H9 (cell line): ENCODE measurements at regions not wholly inside any gene's neighbourhood (a gene's known extent, or its start where the extent isn't known, plus 50 kb on each side); places are given as distances from the start of the nearest gene placed in this dataset.

Experiments
- DNase-seq: peaks from one replicate; pipeline ENCODE4 v3.0.0-alpha.2; 2017
- H2AFZ ChIP-seq: one replicate; pipeline ENCODE4 v1.6.1; 2013; ENCODE audit warnings: mild to moderate bottlenecking, low read length, control low read depth, moderate library complexity
- H2AK5ac ChIP-seq: 2 replicates; pipeline ENCODE4 v1.6.1; 2013; ENCODE audit warnings: low read length, control low read depth, mixed read lengths; ENCODE audit not compliant: insufficient read length
- H2BK120ac ChIP-seq: one replicate; pipeline ENCODE4 v1.6.1; 2013; ENCODE audit warnings: low read depth, mild to moderate bottlenecking, low read length, control low read depth, inconsistent platforms; ENCODE audit not compliant: poor library complexity, severe bottlenecking
- H2BK12ac ChIP-seq: 2 replicates; pipeline ENCODE4 v1.6.1; 2013; ENCODE audit warnings: low read length, control low read depth, mixed read lengths, low read depth; ENCODE audit not compliant: insufficient read length
- H2BK15ac ChIP-seq: 2 replicates; pipeline ENCODE4 v1.6.1; 2013; ENCODE audit warnings: low read depth, low read length, control low read depth
- H2BK20ac ChIP-seq: one replicate; pipeline ENCODE4 v1.6.1; 2013; ENCODE audit warnings: low read depth, mild to moderate bottlenecking, low read length, control low read depth, inconsistent platforms; ENCODE audit not compliant: poor library complexity, severe bottlenecking
- H2BK5ac ChIP-seq: 2 replicates; pipeline ENCODE4 v1.6.1; 2013; ENCODE audit warnings: low read length, control low read depth, mixed read lengths; ENCODE audit not compliant: insufficient read length
- H3K14ac ChIP-seq: 2 replicates; pipeline ENCODE4 v1.6.1; 2013; ENCODE audit warnings: low read length, control low read depth; ENCODE audit not compliant: insufficient read depth
- H3K18ac ChIP-seq: 2 replicates; pipeline ENCODE4 v1.6.1; 2013; ENCODE audit warnings: low read depth, mild to moderate bottlenecking, mixed read lengths, low read length, control low read depth; ENCODE audit not compliant: insufficient read length
- H3K23ac ChIP-seq: 2 replicates; pipeline ENCODE4 v1.6.1; 2013; ENCODE audit warnings: low read length, control low read depth, mixed read lengths, low read depth; ENCODE audit not compliant: insufficient read length
- H3K23me2 ChIP-seq: 2 replicates; pipeline ENCODE4 v1.6.1; 2013; ENCODE audit warnings: low read depth, mild to moderate bottlenecking, mixed read lengths, low read length, control low read depth; ENCODE audit not compliant: insufficient read length, poor library complexity, severe bottlenecking
- H3K27ac ChIP-seq: 2 replicates; pipeline ENCODE4 v1.5.1; 2013; ENCODE audit warnings: low read length, control low read depth, mixed read lengths, low read depth; ENCODE audit not compliant: insufficient read length
- H3K27me3 ChIP-seq: 2 replicates; pipeline ENCODE4 v1.6.1; 2013; ENCODE audit warnings: low read length, control low read depth, inconsistent platforms; ENCODE audit not compliant: insufficient read depth
- H3K4ac ChIP-seq: 2 replicates; pipeline ENCODE4 v1.6.1; 2013; ENCODE audit warnings: low read depth, mild to moderate bottlenecking, control low read depth, inconsistent platforms, low read length, moderate library complexity
- H3K4me1 ChIP-seq: 2 replicates; pipeline ENCODE4 v1.6.1; 2013; ENCODE audit warnings: low read length, control low read depth, inconsistent platforms; ENCODE audit not compliant: insufficient read depth
- H3K4me2 ChIP-seq: 2 replicates; pipeline ENCODE4 v1.6.1; 2013; ENCODE audit warnings: low read length, control low read depth, mixed read lengths; ENCODE audit not compliant: insufficient read length, insufficient read depth
- H3K56ac ChIP-seq: 2 replicates; pipeline ENCODE4 v1.6.1; 2013; ENCODE audit warnings: low read depth, mild to moderate bottlenecking, mixed read lengths, low read length, control low read depth; ENCODE audit not compliant: insufficient read length
- H3K79me1 ChIP-seq: 2 replicates; pipeline ENCODE4 v1.6.1; 2013; ENCODE audit warnings: low read depth, mild to moderate bottlenecking, moderate library complexity, low read length, control low read depth, inconsistent platforms; ENCODE audit not compliant: insufficient read depth, poor library complexity, severe bottlenecking
- H3K79me2 ChIP-seq: 2 replicates; pipeline ENCODE4 v1.6.1; 2013; ENCODE audit warnings: low read length, control low read depth, inconsistent platforms; ENCODE audit not compliant: insufficient read depth
- H3K9ac ChIP-seq: 2 replicates; pipeline ENCODE4 v1.6.1; 2013; ENCODE audit warnings: low read length, control low read depth, mixed read lengths; ENCODE audit not compliant: insufficient read length; ENCODE audit errors: extremely low read depth
- H3K9me3 ChIP-seq: one replicate; pipeline ENCODE4 v1.6.1; 2013; ENCODE audit warnings: low read depth, low read length, inconsistent platforms; ENCODE audit not compliant: control insufficient read depth
- H3T11ph ChIP-seq: one replicate; pipeline ENCODE4 v1.6.1; 2013; ENCODE audit warnings: mild to moderate bottlenecking, low read length, control low read depth, inconsistent platforms
- H4K20me1 ChIP-seq: one replicate; pipeline ENCODE4 v1.6.1; 2013; ENCODE audit not compliant: control insufficient read depth, insufficient read length, insufficient read depth
- H4K5ac ChIP-seq: 2 replicates; pipeline ENCODE4 v1.6.1; 2013; ENCODE audit warnings: low read depth, mild to moderate bottlenecking, mixed read lengths, low read length, control low read depth; ENCODE audit not compliant: insufficient read length
- H4K8ac ChIP-seq: replicated peaks from 2 replicates; pipeline ENCODE4 v1.6.1; 2013; ENCODE audit warnings: low read length, control low read depth, mixed read lengths, low read depth; ENCODE audit not compliant: insufficient read length
- H4K91ac ChIP-seq: 2 replicates; pipeline ENCODE4 v1.6.1; 2013; ENCODE audit warnings: low read depth, mild to moderate bottlenecking, moderate library complexity, mixed read lengths, low read length, control low read depth; ENCODE audit not compliant: insufficient read length
- H3K27ac Mint-ChIP-seq, 3 experiments: 2 replicates in 2 of 3; 3 replicates in 1 of 3; pipeline ENCODE4 v1.8.0; 2020 to 2021; ENCODE audit warnings: mixed read lengths in 3 of 3, mild to moderate bottlenecking in 1 of 3, moderate library complexity in 1 of 3
- H3K27me3 Mint-ChIP-seq: 2 replicates; pipeline ENCODE4 v1.8.0; 2021; ENCODE audit warnings: low read depth, mild to moderate bottlenecking, moderate library complexity, mixed read lengths
- H3K36me3 Mint-ChIP-seq, 3 experiments: 2 replicates in 2 of 3; 3 replicates in 1 of 3; pipeline ENCODE4 v1.8.0; 2020 to 2021; ENCODE audit warnings: low read depth in 3 of 3, mixed read lengths in 3 of 3; ENCODE audit not compliant: insufficient read depth in 1 of 3
- H3K4me1 Mint-ChIP-seq, 2 experiments: 2 replicates each; pipeline ENCODE4 v1.8.0; 2020; ENCODE audit warnings: mixed read lengths in 2 of 2
- H3K4me3 Mint-ChIP-seq, 2 experiments: 2 replicates in 1 of 2; 3 replicates in 1 of 2; pipeline ENCODE4 v1.8.0; 2020 to 2021; ENCODE audit warnings: mild to moderate bottlenecking in 2 of 2, mixed read lengths in 2 of 2, moderate library complexity in 1 of 2
- H3K9me3 Mint-ChIP-seq, 2 experiments: 2 replicates in 1 of 2; 3 replicates in 1 of 2; pipeline ENCODE4 v1.8.0; 2020; ENCODE audit warnings: mild to moderate bottlenecking in 2 of 2, mixed read lengths in 2 of 2, moderate library complexity in 1 of 2
- CTCF ChIP-seq: fragments of 200-600 bp; sonication (generic); conservative IDR thresholded peaks from 3 replicates; pipeline ENCODE4 v1.8.0; 2021; ENCODE audit warnings: antibody characterized with exemption, mild to moderate bottlenecking

GRCh38 chr2:18645315-18645714 is 55.9 kb upstream of the NT5C1B start:
- H3K4me1 Mint-ChIP-seq, result peaks cover 24 to 29% of the 10 kb centered on the region in 2 experiments
- H3K79me2 ChIP-seq, result no peaks in the 10 kb centered on the region
- no peak for TF ChIP-seq CTCF

More at GRCh38 chr2:18645315-18645714, 55.9 kb upstream of the NT5C1B start:
- Histone ChIP-seq H3K9me3 (no peaks in the 10 kb centered on the region), H2BK15ac (no peak overlapping the region), H2BK20ac (no peak overlapping the region), H2AK5ac (no peak overlapping the region), H3K4me2 (no peak overlapping the region), H4K8ac (no peak overlapping the region), H2BK12ac (no peak overlapping the region), H3K14ac (no peak overlapping the region), H4K5ac (no peak overlapping the region), H3K4ac (no peak overlapping the region), H3K27ac (no peak overlapping the region), H4K20me1 (no peaks in the 10 kb centered on the region), H3K4me1 (peaks cover 6% of the 10 kb centered on the region), H3K9ac (no peak overlapping the region), H2BK120ac (no peak overlapping the region), H2AFZ (no peak overlapping the region), H3K18ac (no peak overlapping the region), H3K23me2 (no peaks in the 10 kb centered on the region), H4K91ac (no peak overlapping the region), H3K23ac (no peak overlapping the region), H3K27me3 (no peaks in the 10 kb centered on the region), H2BK5ac (no peak overlapping the region), H3T11ph (no peak overlapping the region), H3K79me1 (no peaks in the 10 kb centered on the region), H3K56ac (no peak overlapping the region)
- H3K27ac Mint-ChIP-seq, result no peak overlapping the region
- H3K27me3 Mint-ChIP-seq, result peaks cover 1% of the 10 kb centered on the region; the same call in 1 of the 2 replicates
- no peaks in the 10 kb centered on the region for H3K9me3 Mint-ChIP-seq
- H3K36me3 Mint-ChIP-seq, result no peaks in the 10 kb centered on the region
- no peak for DNase-seq
- H3K4me3 Mint-ChIP-seq, result no peak overlapping the region
